Renal pelvis (tissue), 1 donor: ENCODE measurements at regions not wholly inside any gene's neighbourhood (a gene's known extent, or its start where the extent isn't known, plus 50 kb on each side); places are given as distances from the start of the nearest gene placed in this dataset.

Source experiments
- DNase-seq: peaks from one replicate; pipeline ENCODE4 v3.0.0-alpha.2; 2013

GRCh38 chr5:123813264-123813663 lies 301.3 kb downstream of the CSNK1G3 start:
- DNase-seq = no peak

GRCh38 chr5:123811831-123812230 lies 299.9 kb downstream of the CSNK1G3 start:
- DNase-seq = no peak

GRCh38 chr5:123810746-123811340 lies 298.9 kb downstream of the CSNK1G3 start:
- DNase-seq = no peak

GRCh38 chr5:123810253-123810652 lies 298.3 kb downstream of the CSNK1G3 start:
- peak; percentile 27 for DNase-seq

- peak; percentile 67 for DNase-seq
Measured at GRCh38 chr5:123809594-123810221, 297.7 kb downstream of the CSNK1G3 start.

GRCh38 chr5:123808461-123809380 lies 296.7 kb downstream of the CSNK1G3 start:
- no peak for DNase-seq

GRCh38 chr5:123807177-123807945 lies 295.4 kb downstream of the CSNK1G3 start:
- DNase-seq = peak; percentile 61

GRCh38 chr5:123806644-123807043 lies 294.7 kb downstream of the CSNK1G3 start:
- no peak for DNase-seq

- DNase-seq = no peak
Measured at GRCh38 chr5:123805300-123805699, 293.3 kb downstream of the CSNK1G3 start.

- no peak for DNase-seq
Measured at GRCh38 chr5:123803359-123803758, 291.4 kb downstream of the CSNK1G3 start.

GRCh38 chr5:123802298-123802951 lies 290.4 kb downstream of the CSNK1G3 start:
- no peak for DNase-seq

- DNase-seq = no peak
Measured at GRCh38 chr5:123800640-123801039, 288.7 kb downstream of the CSNK1G3 start.

- DNase-seq = no peak
Measured at GRCh38 chr5:123795688-123796087, 283.7 kb downstream of the CSNK1G3 start.

- DNase-seq = no peak
Measured at GRCh38 chr5:123790226-123790625, 278.2 kb downstream of the CSNK1G3 start.

GRCh38 chr5:123787635-123788034 lies 275.7 kb downstream of the CSNK1G3 start:
- DNase-seq = no peak

GRCh38 chr5:123787136-123787535 lies 275.2 kb downstream of the CSNK1G3 start:
- DNase-seq = no peak

GRCh38 chr5:123786411-123786810 lies 274.4 kb downstream of the CSNK1G3 start:
- no peak for DNase-seq

GRCh38 chr5:123785162-123786071 lies 273.4 kb downstream of the CSNK1G3 start:
- peak; percentile 42 for DNase-seq

GRCh38 chr5:123783421-123783820 lies 271.4 kb downstream of the CSNK1G3 start:
- DNase-seq = no peak

- no peak for DNase-seq
Measured at GRCh38 chr5:123778641-123779040, 266.7 kb downstream of the CSNK1G3 start.
